NT2/D1 (cell line): ENCODE measurements at regions not wholly inside any gene's neighbourhood (a gene's known extent, or its start where the extent isn't known, plus 50 kb on each side); places are given as distances from the start of the nearest gene placed in this dataset.

Source experiments
- YY1 ChIP-seq: IDR thresholded peaks from 2 replicates; pipeline ENCODE4 v1.6.1; 2011; ENCODE audit not compliant: insufficient read length, insufficient read depth
- ZNF274 ChIP-seq: IDR thresholded peaks from 2 replicates; pipeline ENCODE4 v1.6.1; 2011; ENCODE audit warnings: mild to moderate bottlenecking, low read depth, low read length

GRCh38 chr4:116358633-116359222 is 726.6 kb downstream of the TRAM1L1 start:
- TF ChIP-seq YY1 (no peak), ZNF274 (no peak)
